Activated CD4-positive, alpha-beta T cell treated with anti-CD3 and anti-CD28 coated beads, Interleukin-2, amount 50 U/mL, for 4 hours (primary cell): ENCODE measurements at regions not wholly inside any gene's neighbourhood (a gene's known extent, or its start where the extent isn't known, plus 50 kb on each side); places are given as distances from the start of the nearest gene placed in this dataset.
"Not testable (repeated sequence)": the region's sequence is repeated elsewhere in the genome, so short reads cannot be mapped to it uniquely, and the experiment has no call there.

Experiments used
- DNase-seq, 2 experiments: peaks; one replicate each; pipeline ENCODE4 v3.0.0-alpha.2; 2020

DNA sequence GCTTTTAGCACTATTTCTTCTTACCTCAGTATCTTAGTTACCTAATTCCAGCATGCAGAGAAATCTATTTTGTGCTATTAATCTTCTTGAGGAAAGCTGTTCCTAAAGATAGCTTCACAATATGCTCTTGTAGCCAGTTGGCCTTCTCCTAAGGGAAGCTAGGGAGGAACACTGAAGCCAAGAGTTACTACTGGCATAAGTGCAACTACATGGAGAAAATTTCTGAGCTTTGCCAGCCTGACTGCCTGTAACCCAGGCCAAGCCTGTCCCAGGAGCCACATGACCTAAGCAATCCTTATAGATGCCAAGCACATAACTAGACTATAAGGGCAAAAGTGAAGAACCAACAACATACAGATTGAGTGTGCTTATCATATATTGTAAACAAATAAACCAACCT lies 890.2 kb downstream of the FLRT2 start:
- no peak for DNase-seq

DNA sequence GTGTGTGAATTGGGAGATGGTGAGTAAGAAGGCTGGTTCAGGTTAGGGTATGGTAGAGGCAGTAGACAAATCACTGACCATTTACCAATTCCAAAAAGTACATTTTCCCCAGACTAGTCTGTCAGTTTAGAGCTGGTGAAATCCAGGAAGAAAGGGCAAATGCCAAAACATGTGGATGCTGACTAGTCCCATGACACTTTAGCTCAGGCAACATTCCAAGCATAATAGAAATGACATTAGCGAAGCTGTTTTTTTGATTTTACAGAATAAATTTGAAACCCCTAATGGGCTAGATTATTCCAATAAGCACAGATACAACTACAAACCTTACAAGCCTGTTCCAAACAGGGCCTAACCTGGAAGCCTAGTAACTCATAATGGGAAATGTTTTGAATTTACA lies 884.2 kb downstream of the FLRT2 start:
- DNase-seq = no peak

DNA sequence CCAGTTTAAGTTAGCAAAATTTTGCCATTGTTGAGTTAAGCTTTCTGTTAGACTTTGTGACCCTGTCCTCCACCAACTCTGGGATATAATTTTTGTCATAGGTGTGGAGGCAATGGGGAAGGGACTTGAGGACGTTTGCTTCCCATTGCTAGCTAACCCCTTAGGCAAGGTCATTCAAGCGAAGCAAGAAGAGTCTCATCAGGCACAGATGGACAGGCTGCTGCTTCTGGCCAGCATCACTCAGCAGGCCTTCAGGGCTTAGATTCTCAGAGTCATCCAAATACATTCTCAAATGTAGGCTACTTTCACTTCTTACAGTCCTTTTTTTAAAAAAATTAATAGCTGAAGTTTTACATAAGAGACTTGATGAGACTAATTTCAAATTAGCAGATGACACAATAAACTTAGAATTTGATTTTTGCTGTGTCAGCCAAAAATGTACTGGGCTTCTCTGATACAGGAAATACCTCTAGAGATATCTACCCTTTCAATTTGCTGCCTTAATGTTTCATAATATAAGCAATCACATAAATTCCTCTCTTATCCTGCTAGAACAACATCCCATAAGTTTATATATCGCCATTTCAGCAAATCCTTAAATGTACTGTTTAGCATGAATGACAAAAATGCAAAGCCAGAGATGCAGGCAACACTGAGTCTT lies 875.2 kb downstream of the FLRT2 start:
- no peak for DNase-seq

DNA sequence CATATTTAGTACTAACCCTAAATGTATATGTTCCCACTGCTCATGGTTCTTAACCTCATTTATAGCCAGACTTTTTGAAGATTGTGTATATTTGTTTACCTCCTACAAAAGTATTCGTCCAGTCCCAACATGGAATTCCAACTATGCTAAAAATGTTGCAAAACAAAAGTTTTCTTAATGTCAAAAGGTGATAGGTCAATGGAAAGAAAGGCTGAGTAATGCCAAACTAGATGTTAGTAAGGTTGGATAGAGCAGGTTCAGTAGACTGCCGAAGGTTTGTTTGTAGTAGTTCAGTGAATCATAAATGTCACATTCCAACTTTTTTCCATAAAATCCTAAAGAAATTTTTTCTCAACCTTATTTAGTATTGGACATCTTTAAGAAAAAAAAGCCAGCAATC lies 874.5 kb downstream of the FLRT2 start:
- no peak for DNase-seq

DNA sequence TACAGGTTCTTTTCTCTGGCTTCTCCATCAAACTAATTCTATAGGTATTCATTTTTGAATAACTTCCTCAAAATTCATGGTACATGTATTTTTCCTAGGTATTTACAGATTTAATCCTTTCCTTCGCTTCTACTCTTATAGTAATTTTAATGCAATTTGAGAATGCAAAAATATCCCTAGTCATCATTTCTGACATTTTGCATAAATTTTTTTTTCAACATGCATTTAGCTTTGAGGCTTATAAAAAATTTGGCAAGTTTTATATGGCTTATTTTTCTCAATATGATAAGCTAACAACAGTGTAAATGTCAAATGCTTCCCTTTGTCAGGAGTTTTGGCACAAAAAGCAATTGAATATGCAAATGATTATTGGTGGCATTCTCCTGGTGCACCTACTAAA lies 872.6 kb downstream of the FLRT2 start:
- no peak for DNase-seq

GRCh38 chr14:86391085-86391484 lies 861.1 kb downstream of the FLRT2 start:
- DNase-seq = no peak

DNA sequence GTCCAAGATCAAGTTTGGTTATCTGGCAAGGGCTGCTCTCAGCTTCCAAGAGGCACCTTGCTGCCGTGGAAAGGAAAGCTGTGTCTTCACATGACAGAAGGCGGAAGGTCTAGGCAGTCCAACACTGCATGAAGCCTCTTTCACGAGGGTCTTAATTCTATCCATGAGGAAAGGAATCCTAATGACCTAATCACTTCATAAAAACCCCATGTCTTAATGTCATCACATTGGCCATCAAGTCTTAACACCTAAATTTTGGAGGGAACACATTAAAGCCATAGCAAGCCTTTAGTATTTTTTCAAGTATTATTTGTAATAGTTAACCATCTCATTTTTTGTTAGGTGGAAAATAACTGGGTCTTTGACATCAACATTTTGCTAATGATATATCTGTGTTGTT lies 858.3 kb downstream of the FLRT2 start:
- no peak for DNase-seq

DNA sequence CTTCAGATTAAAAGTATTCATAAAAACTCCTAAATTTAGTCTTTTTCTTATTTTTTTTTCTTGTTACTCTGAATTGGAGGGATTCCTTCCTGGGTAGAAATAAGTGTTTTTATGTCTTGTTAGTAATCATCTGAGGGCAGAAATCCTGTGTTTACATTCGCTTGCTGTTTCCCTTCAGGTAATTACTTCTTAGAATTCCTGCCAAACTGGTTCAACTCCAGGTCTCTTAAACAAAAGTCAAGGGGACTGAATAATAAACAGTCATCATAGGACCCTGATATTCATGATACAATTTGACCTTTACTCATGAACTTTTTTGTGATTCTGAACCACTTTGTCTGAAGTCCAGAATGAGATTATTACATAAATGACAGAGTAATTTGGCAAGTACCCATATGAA lies 843.9 kb downstream of the FLRT2 start:
- DNase-seq = no peak

DNA sequence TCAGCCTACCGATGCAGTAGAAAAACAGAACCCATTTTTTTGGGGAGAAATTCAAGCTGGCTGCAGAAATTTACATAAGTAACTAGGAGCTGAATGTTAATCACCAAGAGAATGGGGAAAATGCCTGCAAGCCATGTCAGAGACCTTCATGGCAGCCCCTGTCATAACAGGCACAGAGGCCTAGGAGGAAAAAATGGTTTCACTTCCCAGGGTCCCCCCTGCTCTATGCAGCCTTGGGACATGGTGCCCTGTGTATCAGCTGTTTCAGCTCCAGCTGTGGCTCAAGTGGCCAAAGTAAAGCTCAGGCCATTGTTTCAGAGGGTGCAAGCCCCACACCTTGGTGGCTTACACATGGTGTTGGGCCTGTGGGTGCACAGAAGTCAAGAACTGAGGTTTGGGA lies 842.5 kb downstream of the FLRT2 start:
- DNase-seq = no peak

DNA sequence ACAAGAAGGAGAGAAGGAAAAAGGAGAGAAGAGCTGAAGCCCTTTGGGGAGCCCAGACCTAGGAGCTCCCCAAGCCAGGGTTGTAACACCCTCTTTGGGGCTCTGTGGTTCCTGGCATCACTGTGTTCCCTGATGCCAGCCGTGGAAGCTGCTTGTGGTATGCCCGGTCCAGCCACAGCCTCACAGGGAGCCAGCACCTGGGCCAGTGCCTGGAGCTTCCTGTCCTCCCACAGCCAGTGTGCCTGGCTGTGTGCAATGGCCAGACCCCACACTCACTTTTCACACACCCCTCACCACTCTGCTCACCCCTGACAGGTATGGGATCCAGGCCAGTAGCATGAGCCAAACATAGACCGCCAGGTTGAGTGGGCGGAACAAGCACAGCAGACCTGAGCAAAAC lies 834.7 kb downstream of the FLRT2 start:
- DNase-seq = no peak

DNA sequence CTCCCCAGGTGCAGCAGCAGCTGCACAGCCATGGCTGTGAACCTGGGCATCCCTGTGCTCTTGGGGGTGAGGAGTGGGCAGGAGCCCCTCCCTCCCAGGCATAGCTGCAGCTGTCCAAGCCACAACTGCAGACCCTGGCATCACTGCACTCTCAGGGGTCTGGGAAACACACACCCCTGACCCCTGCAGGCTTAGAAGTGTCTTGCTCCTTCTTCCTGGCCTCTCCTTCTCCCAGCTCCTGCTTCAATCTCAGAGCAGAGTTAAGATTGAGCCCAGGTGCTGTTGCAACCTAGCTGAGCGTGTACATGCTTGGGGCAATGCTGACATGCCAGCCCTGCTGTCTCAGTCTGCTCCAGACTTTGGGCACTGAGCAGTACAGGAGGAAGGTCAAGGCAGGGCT lies 833.6 kb downstream of the FLRT2 start:
- no peak for DNase-seq

GRCh38 chr14:86363047-86363446 lies 833.1 kb downstream of the FLRT2 start:
- DNase-seq = no peak

GRCh38 chr14:86357876-86358275 lies 827.9 kb downstream of the FLRT2 start:
- no peak for DNase-seq

- no peak for DNase-seq
Observed at GRCh38 chr14:86357119-86357518, 827.2 kb downstream of the FLRT2 start.

GRCh38 chr14:86346818-86347384 lies 817.0 kb downstream of the FLRT2 start:
- DNase-seq = no peak

- DNase-seq = no peak
Observed at GRCh38 chr14:86334355-86334754, 804.4 kb downstream of the FLRT2 start.

DNA sequence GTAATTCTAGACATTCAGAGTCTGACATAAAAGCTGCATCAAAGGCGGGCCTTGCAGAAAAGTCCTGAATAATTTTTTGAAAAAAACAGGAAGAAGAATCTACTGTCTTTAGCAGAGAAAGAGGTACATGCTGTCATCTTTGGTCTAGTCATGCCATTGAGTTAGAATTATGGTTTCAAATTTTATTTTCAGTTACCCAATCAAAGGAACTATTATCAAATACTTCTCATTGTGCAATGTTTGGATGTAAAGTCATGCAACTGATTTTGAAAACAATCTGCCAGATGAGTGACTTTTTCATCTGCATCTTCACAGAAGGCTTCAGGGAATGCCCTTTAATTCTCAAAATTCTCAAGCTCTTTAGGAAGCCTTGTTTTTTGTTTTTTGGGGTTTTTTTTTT lies 803.5 kb downstream of the FLRT2 start:
- no peak for DNase-seq

DNA sequence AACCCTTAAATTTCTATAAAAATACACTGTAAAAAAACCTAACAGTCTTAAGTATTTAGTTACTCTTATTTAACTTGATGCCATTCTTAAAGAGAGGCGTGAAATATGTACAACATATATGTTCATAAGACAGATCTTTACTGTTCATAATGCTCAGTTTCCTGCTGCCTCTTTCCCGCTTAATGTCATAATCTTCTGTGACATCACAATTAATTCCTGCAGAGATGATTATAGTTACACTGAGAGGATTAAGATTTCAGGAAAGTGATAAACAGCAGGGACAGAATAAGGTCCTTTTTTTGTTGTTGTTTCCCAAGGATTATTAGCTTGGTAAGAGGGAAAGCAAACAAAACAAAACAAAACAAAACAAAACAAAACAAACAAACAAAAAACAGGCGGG lies 801.4 kb downstream of the FLRT2 start:
- no peak for DNase-seq

DNA sequence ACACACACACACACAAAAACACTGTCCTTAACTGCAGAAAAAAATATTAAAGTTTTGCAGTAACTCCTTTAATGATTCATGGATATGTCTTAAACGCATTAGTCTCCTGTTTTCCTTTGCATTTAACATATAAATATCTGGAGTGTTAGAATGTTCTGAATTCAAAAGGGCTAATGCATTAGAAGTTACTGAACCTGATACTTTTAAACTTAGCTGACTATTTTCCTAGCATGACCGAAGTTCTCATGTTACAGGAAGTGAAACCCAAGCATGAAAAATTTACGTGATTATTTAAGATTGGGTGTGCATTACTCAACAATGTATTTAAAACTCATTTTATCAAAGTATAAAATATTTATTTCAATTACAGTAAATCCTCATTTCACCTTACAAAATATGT lies 791.2 kb downstream of the FLRT2 start:
- no peak for DNase-seq

GRCh38 chr14:86312154-86312665 lies 782.3 kb downstream of the FLRT2 start:
- DNase-seq = not testable (repeated sequence)

DNA sequence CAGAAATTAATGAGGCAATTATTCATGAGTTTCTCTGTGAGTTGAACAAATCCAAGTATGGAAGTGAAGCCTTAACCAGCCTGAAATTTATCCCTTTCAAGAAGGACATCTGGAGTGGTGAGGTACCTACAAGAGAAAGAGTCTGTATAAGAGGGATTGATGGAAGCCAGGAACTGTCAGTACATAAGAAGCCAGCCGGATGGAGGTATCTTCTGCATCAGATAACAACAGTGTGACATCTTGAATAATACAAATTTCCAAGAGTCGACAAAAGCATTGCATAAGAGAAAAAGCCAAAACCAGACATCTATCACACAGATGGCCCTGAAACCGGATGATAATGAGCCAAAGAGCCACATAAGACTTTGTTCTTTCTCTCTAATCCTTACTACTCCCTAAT lies 781.2 kb downstream of the FLRT2 start:
- no peak for DNase-seq

GRCh38 chr14:86310611-86311010 lies 780.7 kb downstream of the FLRT2 start:
- no peak for DNase-seq

- DNase-seq = no peak
Observed at GRCh38 chr14:86310148-86310547, 780.2 kb downstream of the FLRT2 start.

DNA sequence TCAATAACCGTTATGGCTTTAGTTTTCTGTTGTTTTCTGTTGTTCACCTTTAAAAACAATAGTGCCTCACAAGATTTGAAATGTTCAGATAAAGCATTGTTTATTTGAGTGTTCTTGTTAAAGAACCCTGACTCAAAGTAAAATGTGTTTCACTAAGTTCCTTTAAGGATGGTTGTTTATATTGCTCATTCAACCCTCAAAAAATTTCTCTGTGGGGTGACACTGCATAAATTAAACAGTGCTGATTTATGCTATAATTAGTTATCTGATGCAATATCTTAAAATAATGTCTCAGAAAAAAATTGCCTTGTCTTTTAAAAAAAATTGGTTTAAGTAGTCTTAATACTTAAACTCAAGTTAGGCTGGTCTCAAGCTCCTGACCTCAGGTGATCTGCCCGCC lies 775.1 kb downstream of the FLRT2 start:
- DNase-seq = no peak

DNA sequence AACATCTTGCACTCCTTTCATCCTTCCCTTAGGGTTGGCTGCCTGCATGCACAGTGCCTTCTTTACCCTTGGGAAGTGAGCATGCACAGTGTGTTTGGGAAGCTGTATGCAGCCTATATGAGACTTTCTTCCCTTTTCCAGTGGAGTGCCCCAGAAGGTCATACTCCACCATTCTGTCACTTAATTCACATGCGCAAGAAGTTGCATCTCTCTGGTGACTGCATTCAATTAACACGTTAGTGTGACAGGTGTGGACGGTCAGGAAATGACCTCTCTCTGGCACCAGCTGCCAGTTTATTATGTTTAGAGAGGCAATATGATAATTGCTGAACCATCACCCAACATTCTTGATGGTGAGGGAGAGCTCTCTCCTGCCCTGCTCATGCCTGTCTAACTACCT lies 770.0 kb downstream of the FLRT2 start:
- no peak for DNase-seq
